GM18507 (cell line): ENCODE measurements at regions not wholly inside any gene's neighbourhood (a gene's known extent, or its start where the extent isn't known, plus 50 kb on each side); places are given as distances from the start of the nearest gene placed in this dataset.
"Not testable (repeated sequence)": the region's sequence is repeated elsewhere in the genome, so short reads cannot be mapped to it uniquely, and the experiment has no call there.

Experiments used
- DNase-seq: peaks from one replicate; pipeline ENCODE4 v3.0.0; 2011; ENCODE audit warnings: low read depth; ENCODE audit not compliant: insufficient read length; ENCODE audit errors: extremely low spot score
- FAIRE-seq: peaks from 2 replicates; lab custom pipeline; 2011; peaks lifted over from hg19 to GRCh38; lab: Jason Lieb, UNC

DNA sequence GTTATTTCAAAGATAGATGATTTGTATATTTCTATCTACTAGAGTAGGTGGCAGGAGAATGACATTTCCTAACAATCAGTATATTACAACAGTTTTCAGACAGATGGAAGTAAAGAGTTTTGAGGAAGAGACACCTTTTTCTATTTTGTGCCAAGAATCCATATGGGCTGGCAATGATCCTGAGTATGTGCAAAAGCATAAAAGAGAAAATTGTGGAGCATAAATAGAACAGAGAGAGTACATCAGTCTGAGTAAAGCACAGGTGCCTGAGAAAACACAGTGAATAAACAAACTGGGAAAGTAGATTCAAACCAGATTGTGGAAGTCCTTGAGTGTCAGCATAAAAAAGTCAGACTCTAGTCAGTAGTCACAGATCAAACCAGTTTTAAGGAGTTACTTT is 96.8 kb upstream of the WDR44 start:
- FAIRE-seq (no peak), DNase-seq (no peak)

DNA sequence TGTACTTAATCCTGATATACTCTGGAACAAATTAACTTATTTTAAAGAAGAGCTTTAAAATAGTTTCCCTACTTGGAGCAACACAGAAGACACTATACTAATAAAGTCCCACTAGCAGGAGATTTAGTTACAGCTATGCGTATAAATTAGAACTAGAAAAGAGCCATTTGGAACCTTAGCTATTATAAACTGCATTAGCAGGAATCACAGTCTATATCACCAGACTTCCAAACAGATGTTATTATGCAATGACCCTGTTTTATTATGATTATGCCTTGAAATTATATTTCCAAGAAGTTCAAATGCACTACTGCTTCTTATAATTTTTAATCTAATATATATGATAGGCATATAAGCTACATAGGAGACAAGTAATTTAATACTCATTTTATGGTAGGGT is 95.5 kb upstream of the WDR44 start:
- DNase-seq, result no peak
- FAIRE-seq, result no peak

DNA sequence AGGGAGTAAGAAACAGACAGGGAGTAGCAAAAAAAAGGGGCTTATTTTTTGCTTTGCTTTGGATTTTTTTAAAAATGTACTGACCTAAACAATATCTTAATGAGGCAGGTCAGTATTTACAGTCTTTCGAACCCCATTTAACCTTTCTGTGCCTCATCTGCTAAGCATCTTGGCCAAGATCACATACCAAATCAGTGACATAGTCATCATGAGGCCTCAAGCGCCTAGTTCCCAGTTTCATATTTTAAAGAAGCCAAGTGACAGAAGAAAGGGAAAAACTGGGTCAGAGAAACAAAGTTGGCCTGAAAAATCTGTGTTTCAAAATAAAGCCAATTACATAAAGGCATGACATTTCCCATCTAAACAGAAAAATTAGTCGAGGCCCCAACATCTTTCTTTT is 94.6 kb upstream of the WDR44 start:
- no peak for DNase-seq
- FAIRE-seq, result no peak

DNA sequence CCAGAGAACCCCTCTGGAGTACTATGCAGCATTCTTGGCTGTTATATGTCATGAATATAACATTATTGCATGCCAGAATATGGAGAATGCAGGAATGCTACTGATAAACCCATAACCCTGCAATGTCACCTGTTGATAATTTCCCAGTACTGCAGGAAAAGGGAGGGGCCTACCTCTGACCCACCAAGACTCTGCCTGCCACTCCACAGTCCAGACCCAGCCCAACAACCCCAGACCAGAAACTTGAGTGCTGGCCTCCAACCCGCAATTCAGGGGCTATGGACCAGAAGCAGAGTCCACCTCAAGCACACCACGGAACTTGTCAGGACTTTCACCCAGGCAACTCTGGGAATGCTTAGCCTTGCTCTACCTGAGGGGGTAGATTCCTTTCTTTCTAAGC is 92.9 kb upstream of the WDR44 start:
- DNase-seq (no peak), FAIRE-seq (no peak)

DNA sequence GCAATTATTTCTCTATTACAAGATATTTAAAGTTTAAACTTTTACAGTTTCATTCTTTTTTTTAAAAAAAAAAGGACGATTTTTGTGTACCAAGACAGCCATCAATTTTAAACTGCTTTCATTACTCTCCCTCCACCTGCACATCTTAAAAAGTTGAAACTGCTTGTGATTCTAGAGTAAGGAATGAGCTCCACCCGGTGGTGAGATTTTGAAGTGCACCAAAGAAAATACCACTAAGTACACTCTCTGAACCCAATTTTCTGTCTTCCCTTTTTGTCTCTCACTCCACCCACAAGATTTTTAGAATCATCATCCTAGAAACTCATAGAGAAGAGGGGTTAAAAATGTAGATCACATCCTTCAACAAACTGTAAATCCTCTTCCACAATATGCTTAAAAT is 91.3 kb upstream of the WDR44 start:
- FAIRE-seq, result peak; percentile 81
- no peak for DNase-seq

DNA sequence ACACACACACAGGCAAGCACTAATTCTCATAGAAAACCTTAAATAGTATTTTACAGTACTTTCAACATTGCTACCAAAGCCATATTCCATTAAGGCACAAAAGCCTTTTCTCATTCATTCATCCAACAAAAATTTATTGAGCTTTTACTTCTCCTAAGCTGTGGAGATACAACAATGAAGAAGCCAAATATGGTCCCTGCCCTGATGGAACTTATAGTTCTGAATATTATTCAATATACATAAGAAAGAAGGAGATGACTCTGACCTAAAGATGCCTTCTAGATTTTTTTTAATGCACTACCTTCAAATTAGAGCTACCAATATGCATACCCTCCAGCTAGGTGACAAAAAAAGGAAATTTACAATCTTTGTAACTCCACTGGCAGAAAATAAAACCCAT is 90.0 kb upstream of the WDR44 start:
- no peak for DNase-seq
- no peak for FAIRE-seq

DNA sequence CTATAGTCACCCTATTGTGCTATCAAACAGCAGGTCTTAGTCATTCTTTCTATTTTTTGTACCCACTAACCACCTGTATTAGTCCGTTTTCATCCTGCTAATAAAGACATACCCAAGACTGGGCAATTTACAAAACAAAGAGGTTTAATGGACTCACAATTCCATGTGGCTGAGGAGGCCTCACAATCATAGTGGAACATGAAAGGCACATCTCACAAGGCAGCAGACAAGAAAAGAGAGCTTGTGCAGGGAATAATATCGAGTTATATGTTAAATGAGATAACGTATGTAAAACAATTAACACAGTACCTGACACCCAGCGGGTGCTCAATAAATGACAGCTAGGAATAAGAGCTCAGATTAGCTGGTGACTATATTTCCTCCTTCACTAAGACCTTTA is 88.1 kb upstream of the WDR44 start:
- DNase-seq (no peak), FAIRE-seq (no peak)

DNA sequence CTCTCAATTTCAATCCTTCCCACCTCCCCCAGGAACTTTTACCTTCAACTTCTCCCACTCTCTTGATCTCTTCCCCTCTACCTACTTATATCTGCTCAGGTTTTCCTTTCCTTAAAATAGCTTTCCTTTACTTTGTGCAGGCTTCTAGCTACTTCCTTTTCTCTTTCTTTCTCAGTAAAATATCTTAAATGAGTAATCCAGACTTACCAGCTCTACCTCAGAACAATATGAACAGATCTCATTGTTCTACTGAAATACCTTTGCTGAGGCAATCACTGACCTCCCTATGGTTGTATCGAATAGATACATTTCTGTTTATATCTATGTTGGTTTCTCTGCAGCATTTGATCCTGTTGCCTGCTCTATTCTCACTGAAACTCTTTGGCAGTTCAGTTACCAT is 86.7 kb upstream of the WDR44 start:
- no peak for DNase-seq
- no peak for FAIRE-seq

DNA sequence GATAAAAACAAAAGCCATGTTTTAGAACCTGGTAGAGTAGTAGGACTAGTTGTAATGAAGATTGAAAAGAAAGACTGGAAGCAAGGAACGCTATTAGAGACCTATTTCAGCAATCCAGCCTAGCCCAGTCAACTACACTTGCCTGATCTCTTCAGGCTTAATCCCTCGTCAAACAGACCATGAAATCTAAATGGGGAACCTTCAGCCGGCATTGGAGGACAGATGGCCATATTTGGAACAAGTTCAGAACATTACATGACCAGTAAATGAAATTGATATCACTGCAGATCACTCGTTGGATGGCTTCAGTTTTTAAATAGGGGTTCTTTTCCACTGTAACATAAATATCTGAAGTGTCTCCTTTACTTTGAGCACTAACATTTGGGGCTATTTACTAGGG is 84.8 kb upstream of the WDR44 start:
- no peak for DNase-seq
- no peak for FAIRE-seq

DNA sequence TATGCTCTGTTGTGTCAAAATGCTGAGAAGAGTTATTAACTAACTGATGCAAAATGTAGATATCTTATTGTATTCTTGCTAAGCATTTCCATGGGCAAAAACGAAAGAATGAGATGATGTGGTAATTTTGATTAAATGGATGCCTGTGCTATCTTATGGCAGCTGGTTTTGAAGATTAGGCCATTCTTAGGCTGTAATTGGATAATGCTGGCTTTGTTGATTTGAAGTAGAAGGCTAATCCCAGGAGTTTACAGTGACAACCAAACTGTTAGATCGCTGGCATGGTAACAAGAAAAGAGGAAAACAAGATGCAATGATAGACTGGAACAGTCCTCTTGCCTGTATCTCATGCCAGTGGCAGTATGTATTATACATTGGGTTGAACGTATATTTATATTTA is 74.1 kb upstream of the WDR44 start:
- DNase-seq, result no peak
- FAIRE-seq, result peak; percentile 9

DNA sequence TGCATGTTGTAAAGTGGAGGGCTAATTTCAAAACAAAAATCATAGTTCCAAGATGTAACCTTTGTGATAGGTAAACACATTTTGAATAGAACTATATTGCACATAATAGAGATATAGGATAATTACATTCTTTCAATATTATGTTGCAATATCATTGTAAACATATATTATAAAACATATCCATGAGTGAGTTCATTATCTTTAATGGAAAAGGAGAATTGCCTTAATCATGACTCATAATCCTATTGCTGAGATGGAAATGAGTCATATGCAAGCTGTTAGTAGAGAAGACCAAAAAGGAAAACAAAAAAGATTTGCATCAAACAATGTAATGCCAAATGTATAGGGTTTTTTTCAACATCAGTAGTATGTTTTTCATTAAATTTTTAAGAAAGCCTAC is 73.7 kb upstream of the WDR44 start:
- DNase-seq (no peak), FAIRE-seq (peak; percentile 63)

DNA sequence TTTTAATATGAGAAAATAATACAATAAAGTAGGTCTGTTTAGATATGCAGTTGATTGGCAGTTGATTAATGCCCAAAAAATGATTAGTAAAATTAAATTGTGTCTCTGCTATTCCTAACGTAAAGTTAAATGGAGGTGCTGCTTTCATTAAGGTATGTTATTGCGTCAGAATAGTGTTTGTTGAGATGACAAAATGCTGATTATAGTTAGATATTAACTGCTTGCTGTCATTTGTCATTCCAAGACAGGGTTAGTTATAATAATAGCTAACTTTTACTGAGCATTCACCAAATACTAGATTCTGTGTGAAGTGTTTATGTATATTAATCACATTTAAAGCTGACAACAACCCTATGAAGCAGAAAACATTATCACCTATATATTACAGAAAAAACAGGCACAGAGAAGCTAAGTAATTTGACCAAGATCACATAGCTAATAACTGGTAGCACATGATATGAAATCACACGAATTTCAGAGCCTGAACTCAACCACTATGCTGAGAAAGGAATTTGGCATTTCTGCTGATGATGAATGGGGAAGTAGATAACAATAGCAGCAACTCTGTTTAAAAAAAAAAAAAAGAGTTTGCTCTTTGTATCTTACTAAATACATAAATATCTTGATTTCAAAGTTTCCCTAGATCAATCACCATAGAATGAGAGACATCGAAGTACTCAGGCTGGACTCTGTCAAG is 59.7 kb upstream of the WDR44 start:
- FAIRE-seq (no peak), DNase-seq (no peak)

DNA sequence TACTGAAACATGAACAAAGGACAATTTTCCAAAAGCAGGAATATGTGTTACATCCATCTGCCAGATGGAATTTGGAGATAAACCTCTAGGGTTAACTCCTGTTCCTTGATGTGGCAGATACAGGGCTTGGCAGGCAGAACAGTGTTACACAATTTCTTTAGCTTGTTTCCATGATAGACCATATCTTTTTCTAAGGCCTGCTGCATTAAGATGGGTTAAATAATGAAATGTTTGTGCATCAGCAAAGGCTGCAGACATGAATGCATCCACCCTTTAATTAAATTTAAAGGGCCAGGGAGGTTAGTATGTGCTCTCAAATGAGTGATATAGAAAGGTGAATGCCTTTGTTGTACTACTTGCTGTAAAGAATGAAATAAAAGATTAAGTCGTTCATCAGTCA is 50.1 kb upstream of the WDR44 start:
- not testable (repeated sequence) for FAIRE-seq

More for the DNA sequence above, 50.1 kb upstream of the WDR44 start:
- DNase-seq, result not testable (repeated sequence)
